Naive thymus-derived CD4-positive, alpha-beta T cell (primary cell): ENCODE measurements at regions not wholly inside any gene's neighbourhood (a gene's known extent, or its start where the extent isn't known, plus 50 kb on each side); places are given as distances from the start of the nearest gene placed in this dataset.

Experiments
- ATAC-seq: fragments of 150-1000 bp; cut with Tn5 transposase; 2 replicates; pipeline ENCODE4 v1.10.0; 2021; ENCODE audit warnings: mild to moderate bottlenecking, moderate library complexity
- CTCF ChIA-PET: fragments of 350-600 bp; sonication (Branson Sonifier 250); formaldehyde crosslinking; loops from one replicate; lab custom pipeline; 2021; ENCODE audit warnings: antibody characterized with exemption; lab: Charles Lee
- POLR2A ChIA-PET: fragments of 350-600 bp; sonication (Branson Sonifier 250); formaldehyde crosslinking; loops from one replicate; lab custom pipeline; 2021; ENCODE audit warnings: antibody characterized with exemption, inconsistent platforms; lab: Charles Lee
- DNase-seq, 9 donors: peaks; one replicate each; pipeline versions ENCODE4 v3.0.0 to v3.0.0-alpha.2; 2020 to 2022; ENCODE audit warnings: mixed read lengths in 1 of 9
- H3K27ac ChIP-seq: one replicate; pipeline ENCODE4 v1.7.0; 2013; ENCODE audit warnings: mild to moderate bottlenecking, low read depth, low read length, moderate library complexity
- H3K27me3 ChIP-seq, 2 donors: one replicate each; pipeline ENCODE4 v1.7.0; 2013; ENCODE audit warnings: low read length in 2 of 2, mild to moderate bottlenecking in 2 of 2, moderate library complexity in 2 of 2; ENCODE audit not compliant: control insufficient read depth in 2 of 2, insufficient read depth in 2 of 2
- H3K36me3 ChIP-seq, 3 experiments: 1 replicate in 2 of 3; 2 replicates in 1 of 3; pipeline ENCODE4 v1.7.0; 2013; ENCODE audit warnings: low read length in 3 of 3, mild to moderate bottlenecking in 3 of 3, moderate library complexity in 1 of 3; ENCODE audit not compliant: insufficient read depth in 3 of 3, control insufficient read depth in 2 of 3
- H3K4me1 ChIP-seq, 2 donors: one replicate each; pipeline ENCODE4 v1.7.0; 2013; ENCODE audit warnings: low read length in 2 of 2, mild to moderate bottlenecking in 2 of 2, moderate library complexity in 1 of 2; ENCODE audit not compliant: control insufficient read depth in 2 of 2, insufficient read depth in 2 of 2
- H3K4me3 ChIP-seq: 2 replicates; pipeline ENCODE4 v1.7.0; 2013; ENCODE audit warnings: mild to moderate bottlenecking, low read length
- H3K9me3 ChIP-seq, 3 experiments: 1 replicate in 2 of 3; 2 replicates in 1 of 3; pipeline ENCODE4 v1.7.0; 2013; ENCODE audit warnings: low read length in 3 of 3; ENCODE audit not compliant: control insufficient read depth in 2 of 3
- H3K27ac Mint-ChIP-seq, 9 donors: one replicate each; pipeline ENCODE4 v1.8.0; 2020 to 2022; ENCODE audit warnings: mixed read lengths in 9 of 9, mild to moderate bottlenecking in 8 of 9, moderate library complexity in 5 of 9, inconsistent platforms in 2 of 9
- H3K27me3 Mint-ChIP-seq, 5 donors: one replicate each; pipeline ENCODE4 v1.8.0; 2021 to 2022; ENCODE audit warnings: mixed read lengths in 5 of 5, mild to moderate bottlenecking in 1 of 5
- H3K36me3 Mint-ChIP-seq, 5 donors: one replicate each; pipeline ENCODE4 v1.8.0; 2020 to 2022; ENCODE audit warnings: mixed read lengths in 5 of 5, mild to moderate bottlenecking in 3 of 5, inconsistent platforms in 1 of 5
- H3K4me1 Mint-ChIP-seq, 7 donors: one replicate each; pipeline ENCODE4 v1.8.0; 2020 to 2022; ENCODE audit warnings: mixed read lengths in 7 of 7, mild to moderate bottlenecking in 3 of 7, inconsistent platforms in 1 of 7
- H3K4me3 Mint-ChIP-seq, 10 donors: one replicate each; pipeline ENCODE4 v1.8.0; 2020 to 2022; ENCODE audit warnings: mild to moderate bottlenecking in 10 of 10, mixed read lengths in 10 of 10, moderate library complexity in 6 of 10, inconsistent platforms in 2 of 10
- H3K9me3 Mint-ChIP-seq, 11 donors: one replicate each; pipeline ENCODE4 v1.8.0; 2020 to 2022; ENCODE audit warnings: mixed read lengths in 11 of 11, mild to moderate bottlenecking in 4 of 11, inconsistent platforms in 1 of 11, moderate library complexity in 1 of 11
- intact Hi-C, 2 donors: fragments of 100-400 bp; cut with micrococcal nuclease; formaldehyde crosslinking; loops; one replicate each; pipeline ENCODE4 v1.15.1; 2023

DNA sequence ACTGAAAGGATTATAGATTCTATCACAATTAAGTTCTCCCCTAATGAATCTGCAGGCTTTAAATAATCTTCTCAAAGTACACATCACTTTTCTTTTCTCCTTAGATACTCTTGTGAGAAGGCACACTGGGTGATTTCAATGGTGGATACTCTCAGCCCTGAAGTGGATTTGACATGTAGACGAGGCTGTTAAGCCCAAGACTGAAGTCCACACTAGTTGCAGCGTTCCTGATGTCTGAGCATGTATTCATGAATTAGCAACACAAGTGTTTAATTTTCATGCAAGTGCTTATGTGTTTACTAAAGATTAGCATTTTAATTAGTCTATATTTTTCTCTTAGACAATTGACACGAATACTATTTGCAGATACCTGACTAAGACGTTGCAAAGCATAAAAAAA lies 218.9 kb downstream of the TMEM161B start:
- no peak overlapping the region for H3K27ac Mint-ChIP-seq
- Histone ChIP-seq H3K4me3 (no peak overlapping the region), H3K36me3 (no peaks in the 10 kb centered on the region), H3K9me3 (no peaks in the 10 kb centered on the region), H3K27me3 (no peaks in the 10 kb centered on the region), H3K27ac (no peak overlapping the region), H3K4me1 (no peaks in the 10 kb centered on the region)
- ATAC-seq (no peak), DNase-seq (no peak)
- intact Hi-C loops: no loop called here
- H3K9me3 Mint-ChIP-seq: peaks cover 0 to 4% (median 0%) of the 10 kb centered on the region in 11 donors
- ChIA-PET CTCF (no interaction called here), POLR2A (no interaction called here)
- H3K4me3 Mint-ChIP-seq: no peak overlapping the region
- H3K27me3 Mint-ChIP-seq: peaks cover 0 to 12% (median 9%) of the 10 kb centered on the region in 5 donors
- H3K36me3 Mint-ChIP-seq: no peaks in the 10 kb centered on the region
- H3K4me1 Mint-ChIP-seq: no peaks in the 10 kb centered on the region

DNA sequence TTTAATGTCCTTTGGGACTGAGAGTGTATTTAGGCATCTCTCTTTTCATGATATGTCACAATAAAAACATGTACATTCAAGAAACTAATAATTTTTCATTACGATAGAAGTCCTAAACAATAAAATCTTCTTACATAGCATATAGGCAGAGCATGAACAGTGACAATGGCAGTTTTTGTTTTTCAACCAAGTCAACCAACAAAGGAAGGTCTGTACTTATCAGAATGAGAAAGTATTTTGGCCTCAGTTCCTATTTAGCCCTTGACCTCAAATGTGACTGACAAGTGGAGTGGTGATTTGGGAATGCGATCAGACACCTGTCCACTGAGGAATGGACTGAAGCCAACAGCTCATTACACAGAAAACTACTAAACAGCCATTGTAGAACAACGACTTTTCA lies 219.5 kb downstream of the TMEM161B start:
- no peaks in the 10 kb centered on the region for H3K4me1 ChIP-seq
- Mint-ChIP-seq H3K27ac (no peak overlapping the region), H3K36me3 (no peaks in the 10 kb centered on the region), H3K4me3 (no peak overlapping the region), H3K4me1 (no peaks in the 10 kb centered on the region), H3K27me3 (peaks cover 0 to 12% (median 9%) of the 10 kb centered on the region in 5 donors), H3K9me3 (peaks cover 0 to 4% (median 0%) of the 10 kb centered on the region in 11 donors)
- ChIA-PET POLR2A (no interaction called here), CTCF (no interaction called here)
- H3K27ac ChIP-seq: no peak overlapping the region
- H3K27me3 ChIP-seq: no peaks in the 10 kb centered on the region
- H3K4me3 ChIP-seq: no peak overlapping the region
- no peaks in the 10 kb centered on the region for H3K9me3 ChIP-seq
- DNase-seq (no peak), ATAC-seq (no peak)
- intact Hi-C loops: no loop called here
- H3K36me3 ChIP-seq: no peaks in the 10 kb centered on the region

DNA sequence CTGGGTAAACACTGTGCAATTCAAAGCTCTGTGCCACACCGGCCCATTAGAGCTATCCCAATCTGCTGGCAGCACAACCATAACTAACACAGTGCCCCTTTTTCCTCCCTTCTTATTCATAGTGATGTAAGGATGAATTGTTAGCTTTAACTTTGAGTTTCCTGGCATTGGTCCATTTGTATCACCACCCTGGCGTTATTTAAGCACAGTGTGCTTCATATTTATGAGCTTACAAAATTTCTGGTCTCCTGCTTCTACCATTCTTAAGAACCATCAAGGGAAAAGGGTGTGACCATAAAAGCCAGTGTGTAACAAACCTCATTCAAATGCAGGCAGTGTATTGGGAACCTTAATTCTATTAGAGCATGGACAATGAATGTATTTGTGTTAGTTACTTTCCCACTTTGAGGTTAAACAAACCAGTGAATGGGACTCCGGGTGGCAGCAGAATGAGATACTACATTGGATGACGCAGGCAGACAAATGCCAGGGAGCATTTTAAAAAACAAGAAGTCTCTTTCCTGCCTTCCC lies 222.6 kb downstream of the TMEM161B start:
- no peak overlapping the region for H3K4me3 ChIP-seq
- H3K9me3 Mint-ChIP-seq: peaks cover 0 to 2% (median 0%) of the 10 kb centered on the region in 11 donors
- H3K4me1 Mint-ChIP-seq: no peaks in the 10 kb centered on the region
- H3K27ac Mint-ChIP-seq: no peak overlapping the region
- H3K9me3 ChIP-seq: no peaks in the 10 kb centered on the region
- H3K4me3 Mint-ChIP-seq: no peak overlapping the region
- intact Hi-C loops: no loop called here
- ChIA-PET POLR2A (no interaction called here), CTCF (no interaction called here)
- H3K27me3 Mint-ChIP-seq: peaks cover 0 to 9% (median 3%) of the 10 kb centered on the region in 5 donors
- DNase-seq: no peak
- no peak for ATAC-seq
- no peaks in the 10 kb centered on the region for H3K4me1 ChIP-seq
- no peak overlapping the region for H3K27ac ChIP-seq
- H3K36me3 Mint-ChIP-seq: no peaks in the 10 kb centered on the region
- no peaks in the 10 kb centered on the region for H3K27me3 ChIP-seq
- no peaks in the 10 kb centered on the region for H3K36me3 ChIP-seq

DNA sequence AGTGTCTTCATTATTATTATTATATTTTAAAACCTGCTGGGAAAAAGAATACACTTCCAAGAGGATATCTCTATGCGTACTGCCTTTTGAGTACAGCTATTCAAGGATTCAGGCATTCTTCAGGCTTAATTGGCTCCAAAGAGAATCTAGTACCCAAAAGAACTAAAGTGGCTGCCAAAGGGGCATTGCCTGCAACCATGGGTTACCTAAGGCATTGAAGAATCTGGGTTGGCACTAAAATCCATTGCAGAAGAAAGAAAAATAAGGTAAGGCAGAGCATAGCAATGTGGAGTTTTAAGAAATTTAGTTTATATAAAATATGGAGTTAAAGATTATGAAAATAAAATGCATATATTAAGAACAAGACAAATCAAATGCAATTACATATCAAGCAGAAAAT lies 223.5 kb downstream of the TMEM161B start:
- intact Hi-C loops: no loop called here
- peaks cover 0 to 2% (median 0%) of the 10 kb centered on the region in 11 donors for H3K9me3 Mint-ChIP-seq
- Histone ChIP-seq H3K4me1 (no peaks in the 10 kb centered on the region), H3K27ac (no peak overlapping the region), H3K4me3 (no peak overlapping the region), H3K9me3 (no peaks in the 10 kb centered on the region), H3K27me3 (no peaks in the 10 kb centered on the region), H3K36me3 (no peaks in the 10 kb centered on the region)
- DNase-seq (no peak), ATAC-seq (no peak)
- no peaks in the 10 kb centered on the region for H3K4me1 Mint-ChIP-seq
- no peak overlapping the region for H3K27ac Mint-ChIP-seq
- ChIA-PET CTCF (no interaction called here), POLR2A (no interaction called here)
- H3K36me3 Mint-ChIP-seq: no peaks in the 10 kb centered on the region
- H3K27me3 Mint-ChIP-seq: peaks cover 0 to 8% (median 3%) of the 10 kb centered on the region in 5 donors
- no peak overlapping the region for H3K4me3 Mint-ChIP-seq

DNA sequence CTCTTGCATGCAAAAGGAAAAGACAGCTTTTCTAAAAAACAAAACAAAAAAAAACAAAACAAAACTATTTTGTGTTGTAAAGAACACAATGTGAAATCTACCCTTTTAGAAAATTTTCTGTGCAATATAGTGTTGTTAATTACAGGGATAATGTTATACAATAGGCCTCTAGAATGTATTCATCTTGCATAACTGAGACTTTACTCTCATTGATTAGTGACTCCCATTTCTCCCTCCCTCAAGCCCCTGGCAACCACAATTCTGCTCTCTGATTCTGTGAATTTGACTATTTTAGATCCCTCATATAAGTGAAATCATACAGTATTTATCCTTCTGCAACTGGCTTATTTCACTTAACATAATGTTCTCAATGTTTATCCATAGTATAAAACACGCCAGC lies 234.1 kb downstream of the TMEM161B start:
- Mint-ChIP-seq H3K27ac (no peak overlapping the region), H3K36me3 (no peaks in the 10 kb centered on the region), H3K27me3 (peaks cover 0 to 6% (median 0%) of the 10 kb centered on the region in 5 donors), H3K9me3 (peaks cover 0 to 10% (median 2%) of the 10 kb centered on the region in 11 donors), H3K4me3 (no peak overlapping the region), H3K4me1 (no peaks in the 10 kb centered on the region)
- CTCF ChIA-PET: no interaction called here
- Histone ChIP-seq H3K27me3 (no peaks in the 10 kb centered on the region), H3K4me3 (no peak overlapping the region), H3K9me3 (no peaks in the 10 kb centered on the region), H3K36me3 (no peaks in the 10 kb centered on the region), H3K27ac (no peak overlapping the region), H3K4me1 (no peaks in the 10 kb centered on the region)
- POLR2A ChIA-PET: no interaction called here
- ATAC-seq (no peak), DNase-seq (no peak)
- intact Hi-C loops: no loop called here

DNA sequence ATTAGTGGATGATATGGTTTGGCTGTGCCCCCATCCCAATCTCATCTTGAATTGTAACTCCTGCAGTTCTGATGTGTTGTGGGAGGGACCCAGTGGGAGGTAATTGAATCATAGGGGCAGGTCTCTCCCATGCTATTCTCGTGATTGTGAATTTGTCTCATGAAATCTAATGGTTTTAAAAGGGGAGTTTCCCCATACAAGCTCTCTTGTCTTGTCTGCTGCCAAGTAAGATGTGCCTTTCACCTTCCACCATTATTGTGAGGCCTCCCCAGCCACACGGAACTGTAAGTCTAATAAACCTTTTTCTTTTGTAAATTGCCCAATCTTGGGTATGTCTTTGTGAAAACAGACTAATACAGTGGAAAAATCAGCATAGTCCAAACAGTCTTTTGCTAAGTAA lies 235.5 kb downstream of the TMEM161B start:
- peaks cover 0 to 4% (median 0%) of the 10 kb centered on the region in 11 donors for H3K9me3 Mint-ChIP-seq
- CTCF ChIA-PET: no interaction called here
- H3K4me3 Mint-ChIP-seq: no peak overlapping the region
- Histone ChIP-seq H3K9me3 (no peaks in the 10 kb centered on the region), H3K4me3 (no peak overlapping the region), H3K27me3 (no peaks in the 10 kb centered on the region), H3K27ac (no peak overlapping the region), H3K36me3 (no peaks in the 10 kb centered on the region), H3K4me1 (no peaks in the 10 kb centered on the region)
- peaks cover 0 to 12% (median 0%) of the 10 kb centered on the region in 5 donors for H3K27me3 Mint-ChIP-seq
- intact Hi-C loops: no loop called here
- ATAC-seq (no peak), DNase-seq (no peak)
- H3K36me3 Mint-ChIP-seq: no peaks in the 10 kb centered on the region
- H3K27ac Mint-ChIP-seq: no peak overlapping the region
- no peaks in the 10 kb centered on the region for H3K4me1 Mint-ChIP-seq
- POLR2A ChIA-PET: no interaction called here

DNA sequence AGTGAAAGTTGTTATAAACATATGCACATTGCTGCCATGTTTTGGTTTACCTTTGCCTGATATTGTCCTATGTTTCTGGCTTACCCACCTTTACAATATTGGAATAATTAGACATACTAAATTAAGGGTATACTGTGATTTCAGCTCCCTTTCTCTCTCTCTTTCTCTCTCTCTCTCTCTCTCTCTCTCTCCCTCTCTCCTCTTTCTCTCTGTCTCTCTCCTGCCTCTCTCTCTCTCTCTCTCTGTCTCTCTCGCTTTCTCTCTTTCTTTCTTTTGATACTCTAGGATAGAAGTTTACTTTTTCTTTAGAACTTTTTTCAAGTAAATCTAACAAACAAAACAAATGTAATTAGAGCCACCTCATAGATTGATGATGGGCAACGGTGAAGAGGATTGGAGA lies 239.6 kb downstream of the TMEM161B start:
- CTCF ChIA-PET: no interaction called here
- no peak for ATAC-seq

More for the DNA sequence above, 239.6 kb downstream of the TMEM161B start:
- POLR2A ChIA-PET: no interaction called here
- H3K27me3 Mint-ChIP-seq: peaks cover 0 to 27% (median 8%) of the 10 kb centered on the region in 5 donors
- no peak overlapping the region for H3K27ac Mint-ChIP-seq
- no peaks in the 10 kb centered on the region for H3K4me1 ChIP-seq
- no peaks in the 10 kb centered on the region for H3K9me3 ChIP-seq
- H3K27me3 ChIP-seq: no peaks in the 10 kb centered on the region
- H3K4me3 ChIP-seq: no peak overlapping the region
- peaks cover 0 to 3% (median 0%) of the 10 kb centered on the region in 5 donors for H3K36me3 Mint-ChIP-seq
- H3K36me3 ChIP-seq: no peaks in the 10 kb centered on the region
- no peak overlapping the region for H3K27ac ChIP-seq
- no peak for DNase-seq
- H3K4me3 Mint-ChIP-seq: no peak overlapping the region
- no peaks in the 10 kb centered on the region for H3K4me1 Mint-ChIP-seq
- H3K9me3 Mint-ChIP-seq: peaks cover 0 to 5% (median 0%) of the 10 kb centered on the region in 11 donors
- intact Hi-C loops: no loop called here
